Vagina (tissue), 2 donors: ENCODE measurements at regions not wholly inside any gene's neighbourhood (a gene's known extent, or its start where the extent isn't known, plus 50 kb on each side); places are given as distances from the start of the nearest gene placed in this dataset.

Source experiments
- DNase-seq, 2 donors: peaks; one replicate each; pipeline ENCODE4 v3.0.0-alpha.2; 2017; ENCODE audit errors: extremely low spot score in 2 of 2
- H3K27ac ChIP-seq: fragments of 200-600 bp; sonication (generic); one replicate; pipeline ENCODE4 v1.5.1; 2019
- H3K27me3 ChIP-seq: fragments of 200-600 bp; sonication (generic); one replicate; pipeline ENCODE4 v1.5.1; 2019
- H3K36me3 ChIP-seq, 2 donors: fragments of 200-600 bp; sonication (generic); one replicate each; pipeline ENCODE4 v1.5.1; 2017 to 2019
- H3K4me1 ChIP-seq: fragments of 200-600 bp; sonication (generic); one replicate; pipeline ENCODE4 v1.5.1; 2019
- H3K4me3 ChIP-seq, 2 donors: fragments of 200-600 bp; sonication (generic); 1 replicate in 1 of 2; 2 replicates in 1 of 2; pipeline ENCODE4 v1.5.1; 2016 to 2019
- H3K9me3 ChIP-seq: fragments of 200-600 bp; sonication (generic); one replicate; pipeline ENCODE4 v1.5.1; 2019
- CTCF ChIP-seq, 3 experiments: fragments of 450-650 bp in 2 of 3; fragments of 200-600 bp in 1 of 3; sonication (generic) in 1 of 3; IDR thresholded peaks; one replicate each; pipeline ENCODE4 v1.5.1; 2017 to 2019; ENCODE audit warnings: antibody characterized with exemption in 3 of 3, mild to moderate bottlenecking in 2 of 3, moderate library complexity in 2 of 3
- POLR2A ChIP-seq, 2 donors: fragments of 450-650 bp; IDR thresholded peaks; one replicate each; pipeline ENCODE4 v1.6.1; 2017; ENCODE audit warnings: antibody characterized with exemption in 2 of 2, mild to moderate bottlenecking in 2 of 2, moderate library complexity in 2 of 2
- POLR2AphosphoS5 ChIP-seq, 2 donors: sonication (generic); formaldehyde crosslinking; IDR thresholded peaks; one replicate each; pipeline ENCODE4 v1.9.0; 2017; ENCODE audit warnings: antibody characterized with exemption in 2 of 2, mild to moderate bottlenecking in 2 of 2, low read depth in 1 of 2; ENCODE audit not compliant: insufficient read depth in 1 of 2
- intact Hi-C: fragments of 100-400 bp; cut with DNase I; formaldehyde crosslinking; loops from one replicate; pipeline ENCODE4 v1.15.1; 2023

GRCh38 chr5:105789246-105789645 is 1881.5 kb downstream of the EFNA5 start:
- Histone ChIP-seq H3K9me3 (no peaks in the 10 kb centered on the region), H3K27me3 (no peaks in the 10 kb centered on the region), H3K27ac (no peak overlapping the region), H3K36me3 (no peaks in the 10 kb centered on the region), H3K4me1 (no peaks in the 10 kb centered on the region), H3K4me3 (no peak overlapping the region)
- intact Hi-C loops = no loop called here
- TF ChIP-seq POLR2AphosphoS5 (IDR thresholded peaks at IDR 0.05; ENCODE audit: insufficient read depth in 1 of 2, low read depth in 1 of 2) (no peak), CTCF (IDR thresholded peaks at IDR 0.05) (no peak), POLR2A (IDR thresholded peaks at IDR 0.05) (no peak)
- DNase-seq = no peak

DNA sequence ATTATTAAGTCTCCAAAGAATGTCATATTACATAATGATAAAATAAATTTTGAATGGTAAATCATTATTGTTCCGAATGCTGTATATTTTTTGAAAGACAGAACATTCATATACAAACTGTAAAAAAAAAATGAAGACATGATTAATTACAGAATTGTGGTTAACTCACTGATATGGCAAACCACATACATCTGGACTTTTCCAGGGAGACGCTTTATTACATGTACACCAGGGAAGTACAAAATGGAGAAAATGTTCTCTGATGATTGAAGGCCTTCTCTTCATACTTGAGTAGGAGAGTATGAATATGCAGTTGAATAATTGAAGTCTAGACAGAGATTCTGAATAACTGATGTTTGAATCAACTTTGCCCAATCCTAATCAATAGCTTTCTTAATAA is 1886.9 kb downstream of the EFNA5 start:
- Histone ChIP-seq H3K9me3 (no peaks in the 10 kb centered on the region), H3K4me3 (no peak overlapping the region), H3K36me3 (no peaks in the 10 kb centered on the region), H3K27ac (no peak overlapping the region), H3K27me3 (no peaks in the 10 kb centered on the region), H3K4me1 (no peaks in the 10 kb centered on the region)
- DNase-seq = no peak
- no peak for TF ChIP-seq CTCF (IDR thresholded peaks at IDR 0.05)
- intact Hi-C loops = no loop called here

DNA sequence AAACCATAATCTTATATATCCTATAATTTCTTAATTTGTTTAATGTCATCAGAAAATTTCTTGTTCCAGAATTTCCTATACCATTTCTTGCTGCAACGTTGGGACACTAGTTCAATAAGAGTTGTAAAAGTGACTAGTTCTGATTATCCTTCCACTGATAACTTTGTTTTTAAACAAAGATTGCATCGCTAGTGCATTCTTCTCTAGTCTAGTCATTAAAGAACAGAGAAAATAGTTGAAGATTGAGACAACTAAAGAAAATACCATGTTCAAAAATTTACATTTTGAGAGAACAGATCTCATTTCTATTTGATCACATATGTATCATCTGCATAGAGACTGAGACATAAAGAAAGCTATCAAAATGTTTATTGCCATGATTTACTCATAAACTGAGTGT is 1888.2 kb downstream of the EFNA5 start:
- Histone ChIP-seq H3K4me3 (no peak overlapping the region), H3K27me3 (no peaks in the 10 kb centered on the region), H3K9me3 (no peaks in the 10 kb centered on the region), H3K4me1 (no peaks in the 10 kb centered on the region), H3K27ac (no peak overlapping the region), H3K36me3 (no peaks in the 10 kb centered on the region)
- TF ChIP-seq POLR2AphosphoS5 (IDR thresholded peaks at IDR 0.05; ENCODE audit: insufficient read depth in 1 of 2, low read depth in 1 of 2) (no peak), CTCF (IDR thresholded peaks at IDR 0.05) (no peak), POLR2A (IDR thresholded peaks at IDR 0.05) (no peak)
- no peak for DNase-seq
- intact Hi-C loops = no loop called here

GRCh38 chr5:105773241-105773640 is 1897.5 kb downstream of the EFNA5 start:
- no peak for DNase-seq
- intact Hi-C loops = no loop called here
- H3K4me3 ChIP-seq = no peak overlapping the region
- H3K27ac ChIP-seq = no peak overlapping the region
- H3K9me3 ChIP-seq = no peaks in the 10 kb centered on the region
- no peaks in the 10 kb centered on the region for H3K4me1 ChIP-seq
- no peaks in the 10 kb centered on the region for H3K27me3 ChIP-seq
- no peak for TF ChIP-seq POLR2A (IDR thresholded peaks at IDR 0.05)
- no peak for TF ChIP-seq CTCF (IDR thresholded peaks at IDR 0.05)
- TF ChIP-seq POLR2AphosphoS5 (IDR thresholded peaks at IDR 0.05; ENCODE audit: insufficient read depth in 1 of 2, low read depth in 1 of 2) = no peak
- H3K36me3 ChIP-seq = no peaks in the 10 kb centered on the region

- H3K27me3 ChIP-seq = no peaks in the 10 kb centered on the region
- no peak for DNase-seq
- intact Hi-C loops = no loop called here
- TF ChIP-seq POLR2AphosphoS5 (IDR thresholded peaks at IDR 0.05; ENCODE audit: insufficient read depth in 1 of 2, low read depth in 1 of 2) (no peak), POLR2A (IDR thresholded peaks at IDR 0.05) (no peak), CTCF (IDR thresholded peaks at IDR 0.05) (no peak)
- H3K36me3 ChIP-seq = no peaks in the 10 kb centered on the region
- H3K27ac ChIP-seq = no peak overlapping the region
- H3K9me3 ChIP-seq = no peaks in the 10 kb centered on the region
- no peaks in the 10 kb centered on the region for H3K4me1 ChIP-seq
- H3K4me3 ChIP-seq = no peak overlapping the region
These were observed 1903.5 kb downstream of the EFNA5 start for GRCh38 chr5:105767267-105767666.
